GM23338 (cell line): ENCODE measurements at regions not wholly inside any gene's neighbourhood (a gene's known extent, or its start where the extent isn't known, plus 50 kb on each side); places are given as distances from the start of the nearest gene placed in this dataset.

Experiments
- ATAC-seq: fragments of 200-7000 bp; cut with Tn5 transposase; 3 replicates; pipeline ENCODE4 v1.9.1; 2020
- DNase-seq: peaks from one replicate; pipeline ENCODE4 v3.0.0-alpha.2; 2015; ENCODE audit warnings: low spot score
- H2AFZ ChIP-seq: fragments of 200-600 bp; sonication (generic); 2 replicates; pipeline ENCODE4 v1.8.0; 2016; ENCODE audit warnings: antibody characterized with exemption, mild to moderate bottlenecking, moderate library complexity
- H3F3A ChIP-seq: fragments of 200-600 bp; sonication (generic); replicated peaks from 2 replicates; pipeline ENCODE4 v1.8.0; 2017; ENCODE audit warnings: antibody characterized with exemption, mixed run types, low read depth
- H3K27ac ChIP-seq: fragments of 200-600 bp; sonication (generic); 2 replicates; pipeline ENCODE4 v1.6.1; 2016; ENCODE audit warnings: low read depth
- H3K27me3 ChIP-seq: fragments of 200-600 bp; sonication (generic); 2 replicates; pipeline ENCODE4 v1.8.0; 2016; ENCODE audit warnings: mild to moderate bottlenecking, mixed run types, moderate library complexity; ENCODE audit not compliant: insufficient read depth
- H3K36me3 ChIP-seq: fragments of 200-600 bp; sonication (generic); 2 replicates; pipeline ENCODE4 v1.8.0; 2016; ENCODE audit warnings: mild to moderate bottlenecking; ENCODE audit not compliant: insufficient read depth
- H3K4me1 ChIP-seq: fragments of 200-600 bp; sonication (generic); 2 replicates; pipeline ENCODE4 v1.8.0; 2016; ENCODE audit warnings: mild to moderate bottlenecking, moderate library complexity; ENCODE audit not compliant: insufficient read depth
- H3K4me2 ChIP-seq: fragments of 200-600 bp; sonication (generic); 2 replicates; pipeline ENCODE4 v1.7.1; 2017; ENCODE audit warnings: mixed run types
- H3K4me3 ChIP-seq: fragments of 200-600 bp; sonication (generic); 2 replicates; pipeline ENCODE4 v1.6.1; 2016; ENCODE audit warnings: mixed run types
- H3K79me2 ChIP-seq: fragments of 200-600 bp; sonication (generic); replicated peaks from 2 replicates; pipeline ENCODE4 v1.8.0; 2017; ENCODE audit warnings: mild to moderate bottlenecking; ENCODE audit not compliant: insufficient read depth
- H3K9me2 ChIP-seq: fragments of 200-600 bp; sonication (generic); 2 replicates; pipeline ENCODE4 v1.8.0; 2017; ENCODE audit not compliant: insufficient read depth
- H4K20me1 ChIP-seq: fragments of 200-600 bp; sonication (generic); replicated peaks from 2 replicates; pipeline ENCODE4 v1.8.0; 2017; ENCODE audit warnings: mild to moderate bottlenecking; ENCODE audit not compliant: insufficient read depth
- H3K27ac Mint-ChIP-seq: 2 replicates; pipeline ENCODE4 v1.8.0; 2020; ENCODE audit warnings: inconsistent platforms, mild to moderate bottlenecking, moderate library complexity, mixed read lengths
- H3K27me3 Mint-ChIP-seq: 3 replicates; pipeline ENCODE4 v1.8.0; 2022; ENCODE audit warnings: low read depth, mild to moderate bottlenecking, moderate library complexity, mixed read lengths, inconsistent platforms; ENCODE audit not compliant: insufficient read depth, poor library complexity
- H3K36me3 Mint-ChIP-seq: 3 replicates; pipeline ENCODE4 v1.8.0; 2021; ENCODE audit warnings: low read depth, mild to moderate bottlenecking, inconsistent platforms, moderate library complexity, mixed read lengths
- H3K4me1 Mint-ChIP-seq: 3 replicates; pipeline ENCODE4 v1.8.0; 2020; ENCODE audit warnings: mild to moderate bottlenecking, inconsistent platforms, mixed read lengths
- H3K4me3 Mint-ChIP-seq: 3 replicates; pipeline ENCODE4 v1.8.0; 2021; ENCODE audit warnings: moderate library complexity, mild to moderate bottlenecking, inconsistent platforms, mixed read lengths
- H3K9me3 Mint-ChIP-seq: 3 replicates; pipeline ENCODE4 v1.8.0; 2020; ENCODE audit warnings: moderate library complexity, mild to moderate bottlenecking, inconsistent platforms, mixed read lengths
- EZH2 ChIP-seq: fragments of 200-600 bp; sonication (generic); IDR thresholded peaks from one replicate; pipeline ENCODE4 v1.8.0; 2017; ENCODE audit warnings: antibody characterized with exemption, mild to moderate bottlenecking, low read depth; ENCODE audit not compliant: unreplicated experiment
- EZH2phosphoT487 ChIP-seq: fragments of 200-600 bp; sonication (generic); IDR thresholded peaks from one replicate; pipeline ENCODE4 v1.8.1; 2018; ENCODE audit warnings: antibody characterized with exemption; ENCODE audit not compliant: unreplicated experiment
- POLR2AphosphoS5 ChIP-seq: IDR thresholded peaks from 2 replicates; pipeline ENCODE4 v1.6.1; 2016; ENCODE audit warnings: antibody characterized with exemption, low read depth
- ZNF114 ChIP-seq: fragments of 250-450 bp; sonication (Bioruptor Pico); IDR thresholded peaks from 2 replicates; pipeline ENCODE4 v1.5.0; 2020; ENCODE audit warnings: mild to moderate bottlenecking, moderate library complexity
- TF ChIP-seq, protein P1 (sequence below), 2 experiments: fragments of 200-600 bp in 1 of 2; sonication (generic) in 1 of 2; conservative IDR thresholded peaks; 2 replicates each; pipeline versions ENCODE4 v1.5.1 to v1.6.1; 2016 to 2017; ENCODE audit warnings: antibody characterized with exemption in 2 of 2, low read depth in 2 of 2, mild to moderate bottlenecking in 2 of 2, moderate library complexity in 1 of 2
- TF ChIP-seq, protein P2 (sequence below): fragments of 250-450 bp; sonication (Bioruptor Pico); IDR thresholded peaks from 2 replicates; pipeline ENCODE4 v1.5.0; 2020; ENCODE audit warnings: mild to moderate bottlenecking, moderate library complexity

DNA sequence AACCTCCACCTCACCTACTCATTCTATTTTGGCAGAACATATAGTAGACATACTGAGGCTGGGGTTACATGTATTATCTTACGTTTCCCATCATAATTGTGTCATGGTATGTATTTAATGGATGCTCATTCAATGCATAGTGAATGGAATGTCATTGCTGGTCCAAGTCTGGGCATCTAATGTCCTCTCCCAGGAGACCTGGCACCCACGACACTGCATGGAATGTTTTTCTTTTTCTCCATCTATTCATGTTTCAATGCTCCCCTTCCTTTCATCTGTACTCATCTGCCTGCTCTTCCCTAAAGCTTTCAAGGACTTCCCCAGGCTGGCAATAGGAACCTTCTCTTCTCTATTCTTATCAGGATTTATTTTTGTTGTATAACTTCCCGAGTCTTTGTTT, 50.8 kb upstream of the SLIT3 start:
- H3K36me3 ChIP-seq, result no peaks in the 10 kb centered on the region
- H3K36me3 Mint-ChIP-seq, result no peaks in the 10 kb centered on the region
- H3K4me3 ChIP-seq, result no peak overlapping the region
- H3K27ac ChIP-seq, result no peak overlapping the region
- H4K20me1 ChIP-seq, result no peaks in the 10 kb centered on the region
- no peaks in the 10 kb centered on the region for H3K27me3 ChIP-seq
- H3K79me2 ChIP-seq, result no peaks in the 10 kb centered on the region
- no peaks in the 10 kb centered on the region for H3K4me1 ChIP-seq
- H3K27me3 Mint-ChIP-seq, result no peaks in the 10 kb centered on the region
- no peaks in the 10 kb centered on the region for H3K4me1 Mint-ChIP-seq
- H3K9me3 Mint-ChIP-seq, result no peaks in the 10 kb centered on the region
- H3K4me2 ChIP-seq, result no peak overlapping the region
- no peak overlapping the region for H2AFZ ChIP-seq
- H3K4me3 Mint-ChIP-seq, result no peak overlapping the region
- no peak for ATAC-seq
- H3K9me2 ChIP-seq, result peaks cover 2% of the 10 kb centered on the region; the same call in 1 of the 2 replicates
- no peak overlapping the region for H3K27ac Mint-ChIP-seq
- TF ChIP-seq EZH2phosphoT487, result no peak
- no peak for TF ChIP-seq ZNF114 (CRISPR knock-in tag)
- TF ChIP-seq, protein P1, sequence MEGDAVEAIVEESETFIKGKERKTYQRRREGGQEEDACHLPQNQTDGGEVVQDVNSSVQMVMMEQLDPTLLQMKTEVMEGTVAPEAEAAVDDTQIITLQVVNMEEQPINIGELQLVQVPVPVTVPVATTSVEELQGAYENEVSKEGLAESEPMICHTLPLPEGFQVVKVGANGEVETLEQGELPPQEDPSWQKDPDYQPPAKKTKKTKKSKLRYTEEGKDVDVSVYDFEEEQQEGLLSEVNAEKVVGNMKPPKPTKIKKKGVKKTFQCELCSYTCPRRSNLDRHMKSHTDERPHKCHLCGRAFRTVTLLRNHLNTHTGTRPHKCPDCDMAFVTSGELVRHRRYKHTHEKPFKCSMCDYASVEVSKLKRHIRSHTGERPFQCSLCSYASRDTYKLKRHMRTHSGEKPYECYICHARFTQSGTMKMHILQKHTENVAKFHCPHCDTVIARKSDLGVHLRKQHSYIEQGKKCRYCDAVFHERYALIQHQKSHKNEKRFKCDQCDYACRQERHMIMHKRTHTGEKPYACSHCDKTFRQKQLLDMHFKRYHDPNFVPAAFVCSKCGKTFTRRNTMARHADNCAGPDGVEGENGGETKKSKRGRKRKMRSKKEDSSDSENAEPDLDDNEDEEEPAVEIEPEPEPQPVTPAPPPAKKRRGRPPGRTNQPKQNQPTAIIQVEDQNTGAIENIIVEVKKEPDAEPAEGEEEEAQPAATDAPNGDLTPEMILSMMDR (conservative IDR thresholded peaks at IDR 0.05; ENCODE audit: low read depth in 2 of 2), result no peak
- no peak for TF ChIP-seq POLR2AphosphoS5
- TF ChIP-seq, protein P2, sequence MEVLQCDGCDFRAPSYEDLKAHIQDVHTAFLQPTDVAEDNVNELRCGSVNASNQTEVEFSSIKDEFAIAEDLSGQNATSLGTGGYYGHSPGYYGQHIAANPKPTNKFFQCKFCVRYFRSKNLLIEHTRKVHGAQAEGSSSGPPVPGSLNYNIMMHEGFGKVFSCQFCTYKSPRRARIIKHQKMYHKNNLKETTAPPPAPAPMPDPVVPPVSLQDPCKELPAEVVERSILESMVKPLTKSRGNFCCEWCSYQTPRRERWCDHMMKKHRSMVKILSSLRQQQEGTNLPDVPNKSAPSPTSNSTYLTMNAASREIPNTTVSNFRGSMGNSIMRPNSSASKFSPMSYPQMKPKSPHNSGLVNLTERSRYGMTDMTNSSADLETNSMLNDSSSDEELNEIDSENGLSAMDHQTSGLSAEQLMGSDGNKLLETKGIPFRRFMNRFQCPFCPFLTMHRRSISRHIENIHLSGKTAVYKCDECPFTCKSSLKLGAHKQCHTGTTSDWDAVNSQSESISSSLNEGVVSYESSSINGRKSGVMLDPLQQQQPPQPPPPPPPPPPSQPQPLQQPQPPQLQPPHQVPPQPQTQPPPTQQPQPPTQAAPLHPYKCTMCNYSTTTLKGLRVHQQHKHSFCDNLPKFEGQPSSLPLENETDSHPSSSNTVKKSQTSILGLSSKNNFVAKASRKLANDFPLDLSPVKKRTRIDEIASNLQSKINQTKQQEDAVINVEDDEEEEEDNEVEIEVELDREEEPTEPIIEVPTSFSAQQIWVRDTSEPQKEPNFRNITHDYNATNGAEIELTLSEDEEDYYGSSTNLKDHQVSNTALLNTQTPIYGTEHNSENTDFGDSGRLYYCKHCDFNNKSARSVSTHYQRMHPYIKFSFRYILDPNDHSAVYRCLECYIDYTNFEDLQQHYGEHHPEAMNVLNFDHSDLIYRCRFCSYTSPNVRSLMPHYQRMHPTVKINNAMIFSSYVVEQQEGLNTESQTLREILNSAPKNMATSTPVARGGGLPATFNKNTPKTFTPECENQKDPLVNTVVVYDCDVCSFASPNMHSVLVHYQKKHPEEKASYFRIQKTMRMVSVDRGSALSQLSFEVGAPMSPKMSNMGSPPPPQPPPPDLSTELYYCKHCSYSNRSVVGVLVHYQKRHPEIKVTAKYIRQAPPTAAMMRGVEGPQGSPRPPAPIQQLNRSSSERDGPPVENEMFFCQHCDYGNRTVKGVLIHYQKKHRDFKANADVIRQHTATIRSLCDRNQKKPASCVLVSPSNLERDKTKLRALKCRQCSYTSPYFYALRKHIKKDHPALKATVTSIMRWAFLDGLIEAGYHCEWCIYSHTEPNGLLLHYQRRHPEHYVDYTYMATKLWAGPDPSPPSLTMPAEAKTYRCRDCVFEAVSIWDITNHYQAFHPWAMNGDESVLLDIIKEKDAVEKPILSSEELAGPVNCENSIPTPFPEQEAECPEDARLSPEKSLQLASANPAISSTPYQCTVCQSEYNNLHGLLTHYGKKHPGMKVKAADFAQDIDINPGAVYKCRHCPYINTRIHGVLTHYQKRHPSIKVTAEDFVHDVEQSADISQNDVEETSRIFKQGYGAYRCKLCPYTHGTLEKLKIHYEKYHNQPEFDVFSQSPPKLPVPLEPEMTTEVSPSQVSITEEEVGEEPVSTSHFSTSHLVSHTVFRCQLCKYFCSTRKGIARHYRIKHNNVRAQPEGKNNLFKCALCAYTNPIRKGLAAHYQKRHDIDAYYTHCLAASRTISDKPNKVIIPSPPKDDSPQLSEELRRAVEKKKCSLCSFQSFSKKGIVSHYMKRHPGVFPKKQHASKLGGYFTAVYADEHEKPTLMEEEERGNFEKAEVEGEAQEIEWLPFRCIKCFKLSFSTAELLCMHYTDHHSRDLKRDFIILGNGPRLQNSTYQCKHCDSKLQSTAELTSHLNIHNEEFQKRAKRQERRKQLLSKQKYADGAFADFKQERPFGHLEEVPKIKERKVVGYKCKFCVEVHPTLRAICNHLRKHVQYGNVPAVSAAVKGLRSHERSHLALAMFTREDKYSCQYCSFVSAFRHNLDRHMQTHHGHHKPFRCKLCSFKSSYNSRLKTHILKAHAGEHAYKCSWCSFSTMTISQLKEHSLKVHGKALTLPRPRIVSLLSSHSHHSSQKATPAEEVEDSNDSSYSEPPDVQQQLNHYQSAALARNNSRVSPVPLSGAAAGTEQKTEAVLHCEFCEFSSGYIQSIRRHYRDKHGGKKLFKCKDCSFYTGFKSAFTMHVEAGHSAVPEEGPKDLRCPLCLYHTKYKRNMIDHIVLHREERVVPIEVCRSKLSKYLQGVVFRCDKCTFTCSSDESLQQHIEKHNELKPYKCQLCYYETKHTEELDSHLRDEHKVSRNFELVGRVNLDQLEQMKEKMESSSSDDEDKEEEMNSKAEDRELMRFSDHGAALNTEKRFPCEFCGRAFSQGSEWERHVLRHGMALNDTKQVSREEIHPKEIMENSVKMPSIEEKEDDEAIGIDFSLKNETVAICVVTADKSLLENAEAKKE (CRISPR knock-in tag), result no peak
- no peak for TF ChIP-seq EZH2
- no peak for DNase-seq
- no peaks in the 10 kb centered on the region for H3F3A ChIP-seq
